ENCODE measurements at regions not wholly inside any gene's neighbourhood (a gene's known extent, or its start where the extent isn't known, plus 50 kb on each side); places are given as distances from the start of the nearest gene placed in this dataset.

GRCh38 chr13:89490661-89491060 is 1819.5 kb downstream of the SLITRK5 start:
- H3K27me3 ChIP-seq (ENCODE audit: control insufficient read depth in 4 of 4, insufficient read depth in 4 of 4, low read length in 3 of 4), result no peaks in the 10 kb centered on the region
- no peak for DNase-seq (ENCODE audit: low spot score)
- no peaks in the 10 kb centered on the region for H3K36me3 ChIP-seq (ENCODE audit: control insufficient read depth in 4 of 4, insufficient read depth in 3 of 4, low read depth in 1 of 4, low read length in 3 of 4)
- no peak overlapping the region for H3K9ac ChIP-seq (ENCODE audit: low read depth in 1 of 2, low read length in 2 of 2)
- no peak overlapping the region for H3K27ac ChIP-seq (ENCODE audit: low read depth in 1 of 2, low read length in 2 of 2)
- H3K4me1 ChIP-seq (ENCODE audit: control insufficient read depth in 4 of 4, insufficient read depth in 4 of 4, low read length in 3 of 4), result no peaks in the 10 kb centered on the region
- H3K9me3 ChIP-seq (ENCODE audit: control insufficient read depth in 4 of 4, low read length in 3 of 4), result no peaks in the 10 kb centered on the region
- no peak overlapping the region for H3K4me3 ChIP-seq (ENCODE audit: low read depth in 1 of 3, low read length in 3 of 3)
- TF ChIP-seq YY1 (IDR thresholded peaks at IDR 0.05) (no peak), RXRA (IDR thresholded peaks at IDR 0.05) (no peak), JUND (IDR thresholded peaks at IDR 0.05) (no peak), NR2F2 (IDR thresholded peaks at IDR 0.05) (no peak), RAD21 (IDR thresholded peaks at IDR 0.05) (no peak), HNF4A (conservative IDR thresholded peaks at IDR 0.05) (no peak), HNF4G (IDR thresholded peaks at IDR 0.05) (no peak), FOXA2 (IDR thresholded peaks at IDR 0.05) (no peak), FOXA1 (IDR thresholded peaks at IDR 0.05) (no peak), SP1 (IDR thresholded peaks at IDR 0.05) (no peak), TAF1 (conservative IDR thresholded peaks at IDR 0.05) (no peak), GABPA (IDR thresholded peaks at IDR 0.05 in 1 of 2, conservative IDR thresholded peaks at IDR 0.05 in 1 of 2) (no peak), EGR1 (IDR thresholded peaks at IDR 0.05; ENCODE audit: low read depth in 2 of 2) (no peak), MAX (IDR thresholded peaks at IDR 0.05) (no peak), REST (IDR thresholded peaks at IDR 0.05) (no peak)
- TF ChIP-seq, protein P1, sequence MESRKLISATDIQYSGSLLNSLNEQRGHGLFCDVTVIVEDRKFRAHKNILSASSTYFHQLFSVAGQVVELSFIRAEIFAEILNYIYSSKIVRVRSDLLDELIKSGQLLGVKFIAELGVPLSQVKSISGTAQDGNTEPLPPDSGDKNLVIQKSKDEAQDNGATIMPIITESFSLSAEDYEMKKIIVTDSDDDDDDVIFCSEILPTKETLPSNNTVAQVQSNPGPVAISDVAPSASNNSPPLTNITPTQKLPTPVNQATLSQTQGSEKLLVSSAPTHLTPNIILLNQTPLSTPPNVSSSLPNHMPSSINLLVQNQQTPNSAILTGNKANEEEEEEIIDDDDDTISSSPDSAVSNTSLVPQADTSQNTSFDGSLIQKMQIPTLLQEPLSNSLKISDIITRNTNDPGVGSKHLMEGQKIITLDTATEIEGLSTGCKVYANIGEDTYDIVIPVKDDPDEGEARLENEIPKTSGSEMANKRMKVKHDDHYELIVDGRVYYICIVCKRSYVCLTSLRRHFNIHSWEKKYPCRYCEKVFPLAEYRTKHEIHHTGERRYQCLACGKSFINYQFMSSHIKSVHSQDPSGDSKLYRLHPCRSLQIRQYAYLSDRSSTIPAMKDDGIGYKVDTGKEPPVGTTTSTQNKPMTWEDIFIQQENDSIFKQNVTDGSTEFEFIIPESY (IDR thresholded peaks at IDR 0.05), result no peak
- TF ChIP-seq, protein P2, sequence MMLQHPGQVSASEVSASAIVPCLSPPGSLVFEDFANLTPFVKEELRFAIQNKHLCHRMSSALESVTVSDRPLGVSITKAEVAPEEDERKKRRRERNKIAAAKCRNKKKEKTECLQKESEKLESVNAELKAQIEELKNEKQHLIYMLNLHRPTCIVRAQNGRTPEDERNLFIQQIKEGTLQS (IDR thresholded peaks at IDR 0.05), result no peak
- WGBS, result 85% methylated on average over 1 of the region's 1 CpG

DNA sequence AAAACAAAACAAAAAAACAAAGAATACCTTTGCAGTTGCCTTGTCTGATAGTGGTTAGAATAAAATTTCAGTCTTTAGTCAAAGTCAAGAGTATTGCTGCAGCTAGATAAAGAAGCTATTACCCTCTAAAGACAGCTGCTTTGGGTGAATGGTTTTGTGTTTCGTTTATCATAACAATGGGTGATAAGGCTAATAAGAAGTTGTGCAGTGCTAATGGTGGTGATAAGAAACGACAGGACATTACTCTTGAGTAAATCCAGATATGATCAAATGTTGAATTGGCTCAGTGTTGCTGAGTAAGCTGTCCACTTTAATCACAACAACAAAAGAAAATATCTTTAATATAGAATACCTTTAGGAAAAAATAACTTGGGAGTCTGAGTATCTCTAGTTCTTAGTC is 1825.3 kb downstream of the SLITRK5 start:
- Histone ChIP-seq H3K36me3 (ENCODE audit: control insufficient read depth in 4 of 4, insufficient read depth in 3 of 4, low read depth in 1 of 4, low read length in 3 of 4) (no peaks in the 10 kb centered on the region), H3K9me3 (ENCODE audit: control insufficient read depth in 4 of 4, low read length in 3 of 4) (no peaks in the 10 kb centered on the region), H3K9ac (ENCODE audit: low read depth in 1 of 2, low read length in 2 of 2) (no peak overlapping the region), H3K4me1 (ENCODE audit: control insufficient read depth in 4 of 4, insufficient read depth in 4 of 4, low read length in 3 of 4) (no peaks in the 10 kb centered on the region), H3K4me3 (ENCODE audit: low read depth in 1 of 3, low read length in 3 of 3) (no peak overlapping the region), H3K27me3 (ENCODE audit: control insufficient read depth in 4 of 4, insufficient read depth in 4 of 4, low read length in 3 of 4) (no peaks in the 10 kb centered on the region), H3K27ac (ENCODE audit: low read depth in 1 of 2, low read length in 2 of 2) (no peak overlapping the region)
- WGBS, result 47% methylated on average over 2 of the region's 2 CpGs
- no peak for DNase-seq (ENCODE audit: low spot score)
- TF ChIP-seq MAX (IDR thresholded peaks at IDR 0.05), result no peak

All from liver (tissue), 7 donors.